Stimulated activated naive CD8-positive, alpha-beta T cell treated with anti-CD3 and anti-CD28 coated beads, Interleukin-15, Interleukin-2, amounts not matched to agents 100 ng/mL and 50 ng/mL, for 24 hours (primary cell): ENCODE measurements at regions not wholly inside any gene's neighbourhood (a gene's known extent, or its start where the extent isn't known, plus 50 kb on each side); places are given as distances from the start of the nearest gene placed in this dataset.

Source experiments
- H3K27ac Mint-ChIP-seq: one replicate; pipeline ENCODE4 v1.8.0; 2021; ENCODE audit warnings: mild to moderate bottlenecking, mixed read lengths
- H3K27me3 Mint-ChIP-seq: one replicate; pipeline ENCODE4 v1.8.0; 2021; ENCODE audit warnings: mixed read lengths
- H3K36me3 Mint-ChIP-seq: one replicate; pipeline ENCODE4 v1.8.0; 2021; ENCODE audit warnings: low read depth, mixed read lengths
- H3K4me1 Mint-ChIP-seq: one replicate; pipeline ENCODE4 v1.8.0; 2021; ENCODE audit warnings: low read depth, mixed read lengths
- H3K4me3 Mint-ChIP-seq: one replicate; pipeline ENCODE4 v1.8.0; 2021; ENCODE audit warnings: mild to moderate bottlenecking, mixed read lengths
- H3K9me3 Mint-ChIP-seq: one replicate; pipeline ENCODE4 v1.8.0; 2021; ENCODE audit warnings: mixed read lengths

GRCh38 chr10:4718544-4718943 lies 107.5 kb upstream of the AKR1E2 start:
- Mint-ChIP-seq H3K27me3 (peaks cover 24% of the 10 kb centered on the region), H3K4me3 (no peak overlapping the region), H3K4me1 (no peaks in the 10 kb centered on the region), H3K9me3 (no peaks in the 10 kb centered on the region), H3K27ac (no peak overlapping the region), H3K36me3 (no peaks in the 10 kb centered on the region)

- Mint-ChIP-seq H3K4me3 (no peak overlapping the region), H3K27me3 (peaks cover 24% of the 10 kb centered on the region), H3K4me1 (no peaks in the 10 kb centered on the region), H3K9me3 (no peaks in the 10 kb centered on the region), H3K27ac (no peak overlapping the region), H3K36me3 (no peaks in the 10 kb centered on the region)
These were observed 108.3 kb upstream of the AKR1E2 start for GRCh38 chr10:4717670-4718069.

GRCh38 chr10:4710858-4711257 lies 115.1 kb upstream of the AKR1E2 start:
- Mint-ChIP-seq H3K36me3 (no peaks in the 10 kb centered on the region), H3K4me3 (no peak overlapping the region), H3K4me1 (no peaks in the 10 kb centered on the region), H3K27ac (no peak overlapping the region), H3K9me3 (no peaks in the 10 kb centered on the region), H3K27me3 (peaks cover 23% of the 10 kb centered on the region)

- Mint-ChIP-seq H3K27ac (no peak overlapping the region), H3K4me3 (no peak overlapping the region), H3K36me3 (no peaks in the 10 kb centered on the region), H3K9me3 (no peaks in the 10 kb centered on the region), H3K4me1 (no peaks in the 10 kb centered on the region), H3K27me3 (peaks cover 20% of the 10 kb centered on the region)
These were observed 117.8 kb upstream of the AKR1E2 start for GRCh38 chr10:4708123-4708759.

- Mint-ChIP-seq H3K4me3 (no peak overlapping the region), H3K27ac (no peak overlapping the region), H3K9me3 (no peaks in the 10 kb centered on the region), H3K4me1 (no peaks in the 10 kb centered on the region), H3K36me3 (no peaks in the 10 kb centered on the region), H3K27me3 (peaks cover 20% of the 10 kb centered on the region)
These were observed 118.8 kb upstream of the AKR1E2 start for GRCh38 chr10:4707221-4707620.

- no peaks in the 10 kb centered on the region for H3K9me3 Mint-ChIP-seq
- no peak overlapping the region for H3K4me3 Mint-ChIP-seq
- peaks cover 23% of the 10 kb centered on the region for H3K27me3 Mint-ChIP-seq
- H3K36me3 Mint-ChIP-seq, result no peaks in the 10 kb centered on the region
- H3K27ac Mint-ChIP-seq, result no peak overlapping the region
- H3K4me1 Mint-ChIP-seq, result no peaks in the 10 kb centered on the region
These were observed 121.9 kb upstream of the AKR1E2 start for GRCh38 chr10:4704034-4704545.

GRCh38 chr10:4701016-4701415 lies 125.0 kb upstream of the AKR1E2 start:
- Mint-ChIP-seq H3K9me3 (no peaks in the 10 kb centered on the region), H3K4me1 (no peaks in the 10 kb centered on the region), H3K4me3 (no peak overlapping the region), H3K36me3 (no peaks in the 10 kb centered on the region), H3K27me3 (peaks cover 18% of the 10 kb centered on the region), H3K27ac (no peak overlapping the region)

- H3K27me3 Mint-ChIP-seq, result peaks cover 14% of the 10 kb centered on the region
- no peak overlapping the region for H3K27ac Mint-ChIP-seq
- H3K4me3 Mint-ChIP-seq, result no peak overlapping the region
- no peaks in the 10 kb centered on the region for H3K9me3 Mint-ChIP-seq
- H3K36me3 Mint-ChIP-seq, result no peaks in the 10 kb centered on the region
- H3K4me1 Mint-ChIP-seq, result no peaks in the 10 kb centered on the region
These were observed 125.9 kb upstream of the AKR1E2 start for GRCh38 chr10:4699950-4700730.

- H3K27ac Mint-ChIP-seq, result no peak overlapping the region
- H3K9me3 Mint-ChIP-seq, result no peaks in the 10 kb centered on the region
- no peaks in the 10 kb centered on the region for H3K4me1 Mint-ChIP-seq
- H3K27me3 Mint-ChIP-seq, result peaks cover 14% of the 10 kb centered on the region
- H3K4me3 Mint-ChIP-seq, result no peak overlapping the region
- H3K36me3 Mint-ChIP-seq, result no peaks in the 10 kb centered on the region
These were observed 127.9 kb upstream of the AKR1E2 start for GRCh38 chr10:4698075-4698474.

GRCh38 chr10:4696186-4696585 lies 129.8 kb upstream of the AKR1E2 start:
- no peak overlapping the region for H3K27ac Mint-ChIP-seq
- H3K27me3 Mint-ChIP-seq, result peaks cover 24% of the 10 kb centered on the region
- H3K36me3 Mint-ChIP-seq, result no peaks in the 10 kb centered on the region
- H3K4me1 Mint-ChIP-seq, result no peaks in the 10 kb centered on the region
- H3K4me3 Mint-ChIP-seq, result no peak overlapping the region
- no peaks in the 10 kb centered on the region for H3K9me3 Mint-ChIP-seq

GRCh38 chr10:4693967-4694366 lies 132.0 kb upstream of the AKR1E2 start:
- H3K36me3 Mint-ChIP-seq, result no peaks in the 10 kb centered on the region
- H3K4me3 Mint-ChIP-seq, result no peak overlapping the region
- no peak overlapping the region for H3K27ac Mint-ChIP-seq
- no peaks in the 10 kb centered on the region for H3K9me3 Mint-ChIP-seq
- peaks cover 21% of the 10 kb centered on the region for H3K27me3 Mint-ChIP-seq
- no peaks in the 10 kb centered on the region for H3K4me1 Mint-ChIP-seq

- Mint-ChIP-seq H3K27ac (no peak overlapping the region), H3K36me3 (no peaks in the 10 kb centered on the region), H3K9me3 (no peaks in the 10 kb centered on the region), H3K27me3 (peaks cover 16% of the 10 kb centered on the region), H3K4me1 (peaks cover 10% of the 10 kb centered on the region), H3K4me3 (no peak overlapping the region)
These were observed 133.8 kb upstream of the AKR1E2 start for GRCh38 chr10:4692206-4692605.

GRCh38 chr10:4691776-4692175 lies 134.2 kb upstream of the AKR1E2 start:
- Mint-ChIP-seq H3K9me3 (no peaks in the 10 kb centered on the region), H3K27ac (no peak overlapping the region)

GRCh38 chr10:4691301-4691700 lies 134.7 kb upstream of the AKR1E2 start:
- Mint-ChIP-seq H3K4me1 (peaks cover 19% of the 10 kb centered on the region), H3K9me3 (no peaks in the 10 kb centered on the region), H3K27ac (no peak overlapping the region), H3K36me3 (no peaks in the 10 kb centered on the region), H3K27me3 (peaks cover 10% of the 10 kb centered on the region), H3K4me3 (no peak overlapping the region)

More at GRCh38 chr10:4691776-4692175, 134.2 kb upstream of the AKR1E2 start:
- Mint-ChIP-seq H3K4me1 (peaks cover 14% of the 10 kb centered on the region), H3K27me3 (peaks cover 13% of the 10 kb centered on the region), H3K4me3 (no peak overlapping the region), H3K36me3 (no peaks in the 10 kb centered on the region)

GRCh38 chr10:4688601-4689000 lies 137.4 kb upstream of the AKR1E2 start:
- Mint-ChIP-seq H3K4me3 (no peak overlapping the region), H3K36me3 (no peaks in the 10 kb centered on the region), H3K27ac (no peak overlapping the region), H3K9me3 (no peaks in the 10 kb centered on the region), H3K27me3 (peaks cover 14% of the 10 kb centered on the region), H3K4me1 (peaks cover 32% of the 10 kb centered on the region)
